ENCODE measurements at regions not wholly inside any gene's neighbourhood (a gene's known extent, or its start where the extent isn't known, plus 50 kb on each side); places are given as distances from the start of the nearest gene placed in this dataset.

DNA sequence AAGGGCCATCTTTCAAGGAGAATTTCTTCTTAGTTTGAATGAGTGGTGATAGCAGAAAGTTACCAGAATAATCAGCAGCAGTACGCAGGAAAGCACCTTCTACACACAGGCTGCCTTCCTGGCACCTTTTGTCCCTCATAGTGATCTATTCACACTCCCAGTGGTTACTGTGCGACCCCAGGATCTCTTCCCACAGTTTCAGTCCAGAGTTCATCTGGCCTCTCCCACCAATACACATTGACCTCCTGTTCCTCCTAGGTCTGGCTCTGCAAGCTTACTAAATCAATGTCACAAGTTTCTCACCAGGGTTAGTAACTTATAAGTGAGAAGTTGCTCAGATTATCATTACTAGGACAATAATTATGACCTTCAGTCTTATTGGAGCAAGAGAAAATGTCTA, 99.1 kb upstream of the PIK3R1 start:
- TF ChIP-seq, protein P1, sequence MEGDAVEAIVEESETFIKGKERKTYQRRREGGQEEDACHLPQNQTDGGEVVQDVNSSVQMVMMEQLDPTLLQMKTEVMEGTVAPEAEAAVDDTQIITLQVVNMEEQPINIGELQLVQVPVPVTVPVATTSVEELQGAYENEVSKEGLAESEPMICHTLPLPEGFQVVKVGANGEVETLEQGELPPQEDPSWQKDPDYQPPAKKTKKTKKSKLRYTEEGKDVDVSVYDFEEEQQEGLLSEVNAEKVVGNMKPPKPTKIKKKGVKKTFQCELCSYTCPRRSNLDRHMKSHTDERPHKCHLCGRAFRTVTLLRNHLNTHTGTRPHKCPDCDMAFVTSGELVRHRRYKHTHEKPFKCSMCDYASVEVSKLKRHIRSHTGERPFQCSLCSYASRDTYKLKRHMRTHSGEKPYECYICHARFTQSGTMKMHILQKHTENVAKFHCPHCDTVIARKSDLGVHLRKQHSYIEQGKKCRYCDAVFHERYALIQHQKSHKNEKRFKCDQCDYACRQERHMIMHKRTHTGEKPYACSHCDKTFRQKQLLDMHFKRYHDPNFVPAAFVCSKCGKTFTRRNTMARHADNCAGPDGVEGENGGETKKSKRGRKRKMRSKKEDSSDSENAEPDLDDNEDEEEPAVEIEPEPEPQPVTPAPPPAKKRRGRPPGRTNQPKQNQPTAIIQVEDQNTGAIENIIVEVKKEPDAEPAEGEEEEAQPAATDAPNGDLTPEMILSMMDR (IDR thresholded peaks at IDR 0.05): no peak
- TF ChIP-seq POLR2A (IDR thresholded peaks at IDR 0.05): no peak

Data from Peyer's patch (tissue), 4 donors.